SKM-1 treated with dmso at 0.1 percent for 144 hours (cell line): ENCODE measurements at regions not wholly inside any gene's neighbourhood (a gene's known extent, or its start where the extent isn't known, plus 50 kb on each side); places are given as distances from the start of the nearest gene placed in this dataset.
"Not testable (repeated sequence)": the region's sequence is repeated elsewhere in the genome, so short reads cannot be mapped to it uniquely, and the experiment has no call there.

Source experiments
- DNase-seq: peaks from one replicate; lab custom pipeline; 2025; ENCODE audit not compliant: unreplicated experiment; lab: John Stamatoyannopoulos, UW

GRCh38 chr12:19624491-19624890 is 185.2 kb downstream of the AEBP2 start:
- DNase-seq: no peak

- not testable (repeated sequence) for DNase-seq
Observed at GRCh38 chr12:19625551-19625950, 186.3 kb downstream of the AEBP2 start.

GRCh38 chr12:19627719-19628118 is 188.4 kb downstream of the AEBP2 start:
- no peak for DNase-seq

GRCh38 chr12:19630536-19630935 is 191.2 kb downstream of the AEBP2 start:
- no peak for DNase-seq

- DNase-seq: no peak
Observed at GRCh38 chr12:19633194-19633593, 193.9 kb downstream of the AEBP2 start.

GRCh38 chr12:19633641-19634040 is 194.3 kb downstream of the AEBP2 start:
- DNase-seq: no peak

- no peak for DNase-seq
Observed at GRCh38 chr12:19639781-19640415, 200.6 kb downstream of the AEBP2 start.

GRCh38 chr12:19641235-19642080 is 202.2 kb downstream of the AEBP2 start:
- no peak for DNase-seq

GRCh38 chr12:19642345-19642744 is 203.1 kb downstream of the AEBP2 start:
- DNase-seq: no peak

GRCh38 chr12:19643635-19644034 is 204.3 kb downstream of the AEBP2 start:
- no peak for DNase-seq

GRCh38 chr12:19644571-19644970 is 205.3 kb downstream of the AEBP2 start:
- DNase-seq: no peak

- DNase-seq: no peak
Observed at GRCh38 chr12:19645823-19646222, 206.5 kb downstream of the AEBP2 start.

GRCh38 chr12:19646599-19646998 is 207.3 kb downstream of the AEBP2 start:
- no peak for DNase-seq

GRCh38 chr12:19647806-19648556 is 208.7 kb downstream of the AEBP2 start:
- no peak for DNase-seq

- DNase-seq: no peak
Observed at GRCh38 chr12:19648591-19648990, 209.3 kb downstream of the AEBP2 start.

GRCh38 chr12:19652386-19652785 is 213.1 kb downstream of the AEBP2 start:
- no peak for DNase-seq

GRCh38 chr12:19654650-19655376 is 215.5 kb downstream of the AEBP2 start:
- no peak for DNase-seq

GRCh38 chr12:19657118-19657731 is 217.9 kb downstream of the AEBP2 start:
- DNase-seq: no peak

GRCh38 chr12:19657732-19658130 is 218.4 kb downstream of the AEBP2 start:
- no peak for DNase-seq

GRCh38 chr12:19659086-19659485 is 219.8 kb downstream of the AEBP2 start:
- no peak for DNase-seq

GRCh38 chr12:19659501-19659900 is 220.2 kb downstream of the AEBP2 start:
- DNase-seq: no peak
